ENCODE measurements at regions not wholly inside any gene's neighbourhood (a gene's known extent, or its start where the extent isn't known, plus 50 kb on each side); places are given as distances from the start of the nearest gene placed in this dataset.

DNA sequence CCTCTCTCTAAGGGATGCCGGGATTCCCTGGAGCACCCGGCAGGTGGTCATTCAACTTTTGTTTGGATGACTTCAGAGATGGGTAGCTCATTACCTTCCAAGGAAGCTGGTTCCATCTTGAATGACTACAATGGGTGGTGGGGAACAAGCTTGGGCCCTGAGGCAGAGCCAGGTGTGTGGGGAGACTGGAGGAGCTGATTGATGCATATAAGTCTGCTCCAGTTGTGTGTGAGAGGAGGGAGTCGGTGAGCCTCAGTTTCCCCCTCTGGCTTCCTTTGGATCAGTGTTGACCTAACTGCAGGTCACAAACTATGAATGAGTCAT, 133.8 kb upstream of the ZBTB40 start:
- TF ChIP-seq, protein P1, sequence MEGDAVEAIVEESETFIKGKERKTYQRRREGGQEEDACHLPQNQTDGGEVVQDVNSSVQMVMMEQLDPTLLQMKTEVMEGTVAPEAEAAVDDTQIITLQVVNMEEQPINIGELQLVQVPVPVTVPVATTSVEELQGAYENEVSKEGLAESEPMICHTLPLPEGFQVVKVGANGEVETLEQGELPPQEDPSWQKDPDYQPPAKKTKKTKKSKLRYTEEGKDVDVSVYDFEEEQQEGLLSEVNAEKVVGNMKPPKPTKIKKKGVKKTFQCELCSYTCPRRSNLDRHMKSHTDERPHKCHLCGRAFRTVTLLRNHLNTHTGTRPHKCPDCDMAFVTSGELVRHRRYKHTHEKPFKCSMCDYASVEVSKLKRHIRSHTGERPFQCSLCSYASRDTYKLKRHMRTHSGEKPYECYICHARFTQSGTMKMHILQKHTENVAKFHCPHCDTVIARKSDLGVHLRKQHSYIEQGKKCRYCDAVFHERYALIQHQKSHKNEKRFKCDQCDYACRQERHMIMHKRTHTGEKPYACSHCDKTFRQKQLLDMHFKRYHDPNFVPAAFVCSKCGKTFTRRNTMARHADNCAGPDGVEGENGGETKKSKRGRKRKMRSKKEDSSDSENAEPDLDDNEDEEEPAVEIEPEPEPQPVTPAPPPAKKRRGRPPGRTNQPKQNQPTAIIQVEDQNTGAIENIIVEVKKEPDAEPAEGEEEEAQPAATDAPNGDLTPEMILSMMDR (IDR thresholded peaks at IDR 0.05; ENCODE audit: low read depth, low read length, missing control alignments) = no peak
- no peak overlapping the region for H3K4me3 ChIP-seq (replicated peaks; ENCODE audit: low read depth, low read length)
- DNase-seq (ENCODE audit: extremely low read depth, low read depth) = no peak

DNA sequence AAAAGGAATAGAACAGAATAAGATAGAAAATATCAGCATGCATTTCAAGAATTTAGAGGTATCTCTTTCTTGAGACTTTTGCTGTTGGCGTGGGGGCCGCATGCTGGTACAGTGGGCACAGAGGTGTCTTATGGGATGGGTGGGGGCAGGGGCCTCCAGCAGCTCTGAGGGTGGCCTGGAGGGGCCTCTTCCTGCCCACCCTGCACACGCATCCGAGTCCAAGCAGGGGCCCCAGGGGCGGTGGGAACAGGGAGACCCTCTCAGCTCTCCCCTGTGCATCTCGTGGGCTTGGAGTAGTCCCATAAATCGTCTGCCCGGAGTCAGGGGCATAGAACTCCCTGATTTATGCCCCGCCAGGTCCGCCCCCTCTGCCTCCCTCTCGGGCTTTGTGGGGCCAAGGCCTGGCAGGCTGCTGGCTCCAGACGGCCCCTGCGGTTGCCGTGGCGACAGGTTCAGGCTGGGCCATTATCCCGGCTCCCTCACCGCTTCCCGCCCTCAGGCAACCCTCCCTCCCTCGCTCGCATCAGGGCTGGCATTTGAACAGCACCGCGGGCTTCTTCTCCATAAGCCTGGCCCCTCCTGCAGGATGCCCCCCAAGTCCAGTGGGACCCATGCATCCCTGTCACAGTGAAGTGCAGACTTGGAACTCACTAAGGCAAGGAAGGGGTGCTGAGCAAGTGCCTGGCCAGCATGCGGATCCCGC, 133.2 kb upstream of the ZBTB40 start:
- no peak for DNase-seq (ENCODE audit: extremely low read depth, low read depth)
- no peak overlapping the region for H3K4me3 ChIP-seq (replicated peaks; ENCODE audit: low read depth, low read length)
- TF ChIP-seq, protein P1 (IDR thresholded peaks at IDR 0.05; ENCODE audit: low read depth, low read length, missing control alignments) = no peak

DNA sequence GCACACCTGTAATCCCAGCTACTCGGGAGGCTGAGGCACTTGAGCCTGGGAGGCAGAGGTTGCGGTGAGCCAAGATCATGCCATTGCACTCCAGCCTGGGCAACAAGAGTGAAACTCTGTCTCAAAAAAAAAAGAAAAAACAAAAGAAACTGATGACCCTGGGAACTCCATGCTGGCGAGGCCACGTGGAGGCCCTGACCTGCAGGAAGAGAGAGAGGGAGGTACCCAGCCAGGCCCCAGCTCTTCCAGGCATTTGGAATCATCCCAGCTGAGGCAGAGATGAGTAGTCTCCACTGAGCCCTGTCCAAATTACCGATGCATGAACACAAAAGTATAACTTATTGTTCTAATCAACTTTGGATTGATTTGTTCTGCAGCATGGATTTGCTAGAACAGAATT, 132.0 kb upstream of the ZBTB40 start:
- TF ChIP-seq, protein P1 (IDR thresholded peaks at IDR 0.05; ENCODE audit: low read depth, low read length, missing control alignments) = no peak
- H3K4me3 ChIP-seq (replicated peaks; ENCODE audit: low read depth, low read length) = no peak overlapping the region
- DNase-seq (ENCODE audit: extremely low read depth, low read depth) = no peak

DNA sequence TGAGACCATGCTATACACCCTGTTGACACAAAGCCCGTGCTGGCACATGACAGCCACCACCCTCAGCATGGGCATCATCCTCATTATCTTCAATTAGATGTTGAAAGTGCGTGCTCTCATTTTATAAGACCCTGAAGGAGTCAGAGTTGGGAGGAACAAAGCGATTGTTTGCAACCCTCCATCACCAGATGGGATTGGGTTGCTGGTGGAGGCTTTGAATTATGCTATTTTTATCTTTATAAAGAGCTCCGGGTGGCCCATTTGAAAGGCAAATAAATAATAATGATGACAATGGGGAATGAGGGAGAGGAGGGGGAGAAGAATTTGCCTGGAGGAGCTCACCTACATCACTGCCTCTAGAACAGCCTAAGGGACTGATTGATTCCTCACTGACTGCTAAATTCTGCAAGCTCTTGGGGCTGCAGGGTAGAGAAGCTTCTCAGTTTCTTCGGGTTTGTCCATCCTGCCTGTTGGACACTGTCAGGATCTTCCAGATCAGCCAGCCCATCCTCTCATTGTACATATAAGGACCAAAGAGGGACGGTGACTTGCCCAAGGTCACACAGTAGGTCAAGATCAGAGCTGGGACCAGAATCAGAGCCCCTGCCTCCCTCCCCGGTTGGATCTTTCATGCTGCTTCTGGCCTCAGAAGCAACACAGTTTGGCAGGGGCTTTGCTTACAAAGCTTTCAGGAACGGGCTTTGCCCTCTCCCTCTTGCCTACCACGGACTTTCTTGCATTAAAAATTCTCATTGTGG, 130.9 kb upstream of the ZBTB40 start:
- DNase-seq (ENCODE audit: extremely low read depth, low read depth) = no peak
- TF ChIP-seq, protein P1 (IDR thresholded peaks at IDR 0.05; ENCODE audit: low read depth, low read length, missing control alignments) = no peak
- H3K4me3 ChIP-seq (replicated peaks; ENCODE audit: low read depth, low read length) = no peak overlapping the region

DNA sequence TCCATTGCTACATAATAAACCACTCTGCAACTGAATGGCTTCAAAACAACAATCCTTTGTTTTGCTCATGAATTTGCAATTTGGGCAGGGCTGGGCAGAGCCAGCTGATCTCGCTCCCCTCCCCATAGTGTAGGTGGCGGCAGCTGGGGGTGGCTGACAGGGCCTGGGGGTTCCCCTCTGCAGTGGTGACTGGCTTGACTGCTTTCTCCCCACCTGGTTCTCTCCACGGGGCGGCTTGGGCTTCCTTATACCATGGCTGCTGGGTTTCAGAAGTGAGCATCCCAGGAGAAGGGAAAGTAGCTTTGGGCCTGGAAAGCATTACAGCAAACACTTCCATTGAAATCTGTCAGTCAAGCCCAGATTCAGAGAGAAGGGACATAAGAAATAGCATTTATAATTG, 129.7 kb upstream of the ZBTB40 start:
- DNase-seq (ENCODE audit: extremely low read depth, low read depth) = no peak
- H3K4me3 ChIP-seq (replicated peaks; ENCODE audit: low read depth, low read length) = no peak overlapping the region
- TF ChIP-seq, protein P1 (IDR thresholded peaks at IDR 0.05; ENCODE audit: low read depth, low read length, missing control alignments) = no peak

DNA sequence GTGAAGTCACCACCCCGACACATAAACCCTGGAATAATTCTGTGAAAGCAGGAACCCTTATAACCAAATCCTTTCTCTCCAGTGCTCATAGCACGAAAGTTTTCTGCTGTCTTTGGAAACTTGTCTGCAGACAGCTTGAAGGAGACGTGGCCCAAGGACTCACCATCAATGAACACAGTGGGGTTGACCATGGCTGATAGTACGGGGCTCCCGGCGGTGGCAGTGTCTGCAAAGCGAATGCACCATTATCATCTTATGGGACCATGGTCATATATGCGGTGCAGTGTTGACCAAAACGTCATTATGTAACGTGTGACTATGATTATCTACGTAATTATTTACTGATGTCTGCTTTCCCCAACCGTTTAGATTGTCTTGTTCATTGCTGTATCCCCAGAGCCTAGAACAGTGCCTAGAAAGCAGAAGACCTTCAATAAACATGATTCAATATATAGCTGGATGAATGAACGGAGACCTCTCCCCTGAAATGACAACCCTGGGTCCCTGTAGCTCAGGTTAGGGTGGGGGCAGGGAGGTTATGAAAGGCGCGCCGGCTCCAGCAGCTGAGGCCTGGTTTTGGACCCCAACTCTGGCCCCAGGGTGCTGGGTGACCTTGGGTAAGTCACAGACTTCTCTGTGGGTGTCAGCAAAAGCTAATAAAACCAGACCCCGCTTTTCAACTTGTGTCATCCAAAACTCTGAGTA, 128.4 kb upstream of the ZBTB40 start:
- no peak for DNase-seq (ENCODE audit: extremely low read depth, low read depth)
- TF ChIP-seq, protein P1 (IDR thresholded peaks at IDR 0.05; ENCODE audit: low read depth, low read length, missing control alignments) = no peak
- no peak overlapping the region for H3K4me3 ChIP-seq (replicated peaks; ENCODE audit: low read depth, low read length)

Data from HFF-Myc (cell line).